ENCODE measurements at regions not wholly inside any gene's neighbourhood (a gene's known extent, or its start where the extent isn't known, plus 50 kb on each side); places are given as distances from the start of the nearest gene placed in this dataset.
"Not testable (repeated sequence)": the region's sequence is repeated elsewhere in the genome, so short reads cannot be mapped to it uniquely, and the experiment has no call there.

- Histone ChIP-seq H3K36me3 (ENCODE audit: control insufficient read depth, insufficient read depth, low read length) (no peaks in the 10 kb centered on the region), H3K27me3 (ENCODE audit: control insufficient read depth, insufficient read depth, low read length) (no peaks in the 10 kb centered on the region), H3K4me3 (ENCODE audit: low read depth, low read length) (no peak overlapping the region), H3K27ac (ENCODE audit: insufficient read depth, low read length, poor library complexity, severe bottlenecking) (no peak overlapping the region), H3K4me1 (ENCODE audit: control insufficient read depth, insufficient read depth, low read length, poor library complexity, severe bottlenecking) (peaks cover 8% of the 10 kb centered on the region), H3K9me3 (ENCODE audit: control insufficient read depth in 2 of 2, low read length in 2 of 2) (no peaks in the 10 kb centered on the region)
- H3K36me3 Mint-ChIP-seq, result no peaks in the 10 kb centered on the region
- H3K27me3 Mint-ChIP-seq, result peaks cover 6% of the 10 kb centered on the region
- H3K9me3 Mint-ChIP-seq, result peaks cover 0 to 3% (median 0%) of the 10 kb centered on the region in 7 donors
- H3K4me1 Mint-ChIP-seq, result peaks cover 0 to 16% (median 7%) of the 10 kb centered on the region in 4 donors
- peak overlapping the region in 2 of 3 donors; percentile 22 to 92 for H3K27ac Mint-ChIP-seq
- no peak overlapping the region for H3K4me3 Mint-ChIP-seq
- ATAC-seq (ENCODE audit: low read depth in 2 of 2) (no peak), DNase-seq (no peak)
Observed at GRCh38 chr15:20356911-20357480, 184.6 kb downstream of the GOLGA6L6 start.

GRCh38 chr15:20356444-20356910 is 185.1 kb downstream of the GOLGA6L6 start:
- no peak overlapping the region for H3K27ac ChIP-seq (ENCODE audit: insufficient read depth, low read length, poor library complexity, severe bottlenecking)
- no peaks in the 10 kb centered on the region for H3K36me3 ChIP-seq (ENCODE audit: control insufficient read depth, insufficient read depth, low read length)
- Mint-ChIP-seq H3K9me3 (peaks cover 0 to 3% (median 0%) of the 10 kb centered on the region in 7 donors), H3K4me1 (peaks cover 0 to 16% (median 7%) of the 10 kb centered on the region in 4 donors), H3K4me3 (peak overlapping the region in 2 of 4 donors; percentile 50 to 67), H3K27me3 (peaks cover 6% of the 10 kb centered on the region), H3K36me3 (no peaks in the 10 kb centered on the region), H3K27ac (peak overlapping the region; percentile 61 to 92 (median 82))
- H3K9me3 ChIP-seq (ENCODE audit: control insufficient read depth in 2 of 2, low read length in 2 of 2), result no peaks in the 10 kb centered on the region
- no peak overlapping the region for H3K4me3 ChIP-seq (ENCODE audit: low read depth, low read length)
- peaks cover 8% of the 10 kb centered on the region for H3K4me1 ChIP-seq (ENCODE audit: control insufficient read depth, insufficient read depth, low read length, poor library complexity, severe bottlenecking)
- ATAC-seq (ENCODE audit: low read depth in 2 of 2) (peak; percentile 52 to 73), DNase-seq (peak; percentile 65 to 86 (median 79))
- H3K27me3 ChIP-seq (ENCODE audit: control insufficient read depth, insufficient read depth, low read length), result no peaks in the 10 kb centered on the region

GRCh38 chr15:20355256-20355868 is 186.2 kb downstream of the GOLGA6L6 start:
- H3K27me3 Mint-ChIP-seq, result peaks cover 6% of the 10 kb centered on the region
- H3K4me3 Mint-ChIP-seq, result peak overlapping the region in 2 of 4 donors; percentile 3 to 47
- Histone ChIP-seq H3K4me3 (ENCODE audit: low read depth, low read length) (no peak overlapping the region), H3K9me3 (ENCODE audit: control insufficient read depth in 2 of 2, low read length in 2 of 2) (no peaks in the 10 kb centered on the region), H3K27me3 (ENCODE audit: control insufficient read depth, insufficient read depth, low read length) (no peaks in the 10 kb centered on the region), H3K4me1 (ENCODE audit: control insufficient read depth, insufficient read depth, low read length, poor library complexity, severe bottlenecking) (peaks cover 8% of the 10 kb centered on the region), H3K36me3 (ENCODE audit: control insufficient read depth, insufficient read depth, low read length) (no peaks in the 10 kb centered on the region), H3K27ac (ENCODE audit: insufficient read depth, low read length, poor library complexity, severe bottlenecking) (no peak overlapping the region)
- ATAC-seq (ENCODE audit: low read depth in 2 of 2) (no peak), DNase-seq (no peak)
- H3K27ac Mint-ChIP-seq, result peak overlapping the region; percentile 12 to 82 (median 25)
- H3K9me3 Mint-ChIP-seq, result peaks cover 0 to 3% (median 0%) of the 10 kb centered on the region in 7 donors
- H3K4me1 Mint-ChIP-seq, result peaks cover 0 to 16% (median 7%) of the 10 kb centered on the region in 4 donors
- H3K36me3 Mint-ChIP-seq, result no peaks in the 10 kb centered on the region

- not testable (repeated sequence) for H3K36me3 ChIP-seq (ENCODE audit: control insufficient read depth, insufficient read depth, low read length); H3K4me1 ChIP-seq (ENCODE audit: control insufficient read depth, insufficient read depth, low read length, poor library complexity, severe bottlenecking); H3K27ac ChIP-seq (ENCODE audit: insufficient read depth, low read length, poor library complexity, severe bottlenecking); H3K27me3 Mint-ChIP-seq; DNase-seq; H3K9me3 ChIP-seq (ENCODE audit: control insufficient read depth in 2 of 2, low read length in 2 of 2); H3K4me3 ChIP-seq (ENCODE audit: low read depth, low read length); H3K36me3 Mint-ChIP-seq; H3K9me3 Mint-ChIP-seq; H3K27me3 ChIP-seq (ENCODE audit: control insufficient read depth, insufficient read depth, low read length); ATAC-seq (ENCODE audit: low read depth in 2 of 2); H3K4me3 Mint-ChIP-seq; H3K27ac Mint-ChIP-seq
- H3K4me1 Mint-ChIP-seq, result peaks cover 0 to 16% (median 7%) of the 10 kb centered on the region in 4 donors
Observed at GRCh38 chr15:20354884-20355223, 186.7 kb downstream of the GOLGA6L6 start.

- H3K4me1 ChIP-seq (ENCODE audit: control insufficient read depth, insufficient read depth, low read length, poor library complexity, severe bottlenecking), result peaks cover 8% of the 10 kb centered on the region
- H3K27me3 Mint-ChIP-seq, result peaks cover 6% of the 10 kb centered on the region
- peaks cover 0 to 16% (median 7%) of the 10 kb centered on the region in 4 donors for H3K4me1 Mint-ChIP-seq
- no peak for DNase-seq
- no peak overlapping the region for H3K27ac ChIP-seq (ENCODE audit: insufficient read depth, low read length, poor library complexity, severe bottlenecking)
- ATAC-seq (ENCODE audit: low read depth in 2 of 2), result no peak
- H3K36me3 ChIP-seq (ENCODE audit: control insufficient read depth, insufficient read depth, low read length), result no peaks in the 10 kb centered on the region
- peaks cover 0 to 3% (median 0%) of the 10 kb centered on the region in 7 donors for H3K9me3 Mint-ChIP-seq
- no peak overlapping the region for H3K4me3 ChIP-seq (ENCODE audit: low read depth, low read length)
- H3K4me3 Mint-ChIP-seq, result no peak overlapping the region
- H3K9me3 ChIP-seq (ENCODE audit: control insufficient read depth in 2 of 2, low read length in 2 of 2), result no peaks in the 10 kb centered on the region
- no peak overlapping the region for H3K27ac Mint-ChIP-seq
- no peaks in the 10 kb centered on the region for H3K36me3 Mint-ChIP-seq
- no peaks in the 10 kb centered on the region for H3K27me3 ChIP-seq (ENCODE audit: control insufficient read depth, insufficient read depth, low read length)
Observed at GRCh38 chr15:20353966-20354883, 187.4 kb downstream of the GOLGA6L6 start.

GRCh38 chr15:20352241-20353200 is 189.1 kb downstream of the GOLGA6L6 start:
- ATAC-seq (ENCODE audit: low read depth in 2 of 2) (no peak), DNase-seq (no peak)
- Histone ChIP-seq H3K36me3 (ENCODE audit: control insufficient read depth, insufficient read depth, low read length) (no peaks in the 10 kb centered on the region), H3K9me3 (ENCODE audit: control insufficient read depth in 2 of 2, low read length in 2 of 2) (no peaks in the 10 kb centered on the region), H3K27ac (ENCODE audit: insufficient read depth, low read length, poor library complexity, severe bottlenecking) (no peak overlapping the region), H3K4me1 (ENCODE audit: control insufficient read depth, insufficient read depth, low read length, poor library complexity, severe bottlenecking) (peaks cover 8% of the 10 kb centered on the region), H3K4me3 (ENCODE audit: low read depth, low read length) (no peak overlapping the region), H3K27me3 (ENCODE audit: control insufficient read depth, insufficient read depth, low read length) (no peaks in the 10 kb centered on the region)
- H3K36me3 Mint-ChIP-seq, result no peaks in the 10 kb centered on the region
- peak overlapping the region in 1 of 3 donors; percentile 6 for H3K27ac Mint-ChIP-seq
- no peak overlapping the region for H3K4me3 Mint-ChIP-seq
- H3K4me1 Mint-ChIP-seq, result peaks cover 0 to 16% (median 7%) of the 10 kb centered on the region in 4 donors
- peaks cover 0 to 3% (median 0%) of the 10 kb centered on the region in 7 donors for H3K9me3 Mint-ChIP-seq
- H3K27me3 Mint-ChIP-seq, result peaks cover 6% of the 10 kb centered on the region

GRCh38 chr15:20351448-20351971 is 190.1 kb downstream of the GOLGA6L6 start:
- Mint-ChIP-seq H3K36me3 (no peaks in the 10 kb centered on the region), H3K4me1 (peaks cover 0 to 13% (median 5%) of the 10 kb centered on the region in 4 donors), H3K9me3 (peaks cover 0 to 3% (median 0%) of the 10 kb centered on the region in 7 donors), H3K27ac (peak overlapping the region in 1 of 3 donors; percentile 35), H3K4me3 (no peak overlapping the region), H3K27me3 (peaks cover 3% of the 10 kb centered on the region)
- peaks cover 5% of the 10 kb centered on the region for H3K4me1 ChIP-seq (ENCODE audit: control insufficient read depth, insufficient read depth, low read length, poor library complexity, severe bottlenecking)
- ATAC-seq (ENCODE audit: low read depth in 2 of 2) (no peak), DNase-seq (no peak)
- no peaks in the 10 kb centered on the region for H3K9me3 ChIP-seq (ENCODE audit: control insufficient read depth in 2 of 2, low read length in 2 of 2)
- H3K36me3 ChIP-seq (ENCODE audit: control insufficient read depth, insufficient read depth, low read length), result no peaks in the 10 kb centered on the region
- H3K27ac ChIP-seq (ENCODE audit: insufficient read depth, low read length, poor library complexity, severe bottlenecking), result no peak overlapping the region
- no peak overlapping the region for H3K4me3 ChIP-seq (ENCODE audit: low read depth, low read length)
- H3K27me3 ChIP-seq (ENCODE audit: control insufficient read depth, insufficient read depth, low read length), result no peaks in the 10 kb centered on the region
